GM12892 (cell line): ENCODE measurements at regions not wholly inside any gene's neighbourhood (a gene's known extent, or its start where the extent isn't known, plus 50 kb on each side); places are given as distances from the start of the nearest gene placed in this dataset.

Experiments used
- DNase-seq: peaks from one replicate; pipeline ENCODE4 v3.0.0; 2011; ENCODE audit not compliant: insufficient read length
- FAIRE-seq: peaks from 2 replicates; lab custom pipeline; 2011; peaks lifted over from hg19 to GRCh38; lab: Jason Lieb, UNC
- POLR2A ChIP-seq: IDR thresholded peaks from 2 replicates; pipeline ENCODE4 v1.6.1; 2011; ENCODE audit warnings: low read depth, low read length, control low read depth
- POLR2AphosphoS5 ChIP-seq: IDR thresholded peaks from 2 replicates; pipeline ENCODE4 v1.6.1; 2011; ENCODE audit warnings: low read depth, low read length, control low read depth
- TAF1 ChIP-seq: IDR thresholded peaks from 2 replicates; pipeline ENCODE4 v1.6.1; 2011; ENCODE audit warnings: low read depth, mild to moderate bottlenecking, control low read depth, low read length, borderline replicate concordance

- FAIRE-seq (no peak), DNase-seq (no peak)
- TF ChIP-seq TAF1 (no peak), POLR2AphosphoS5 (no peak), POLR2A (no peak)
Observed at GRCh38 chr7:47647181-47647917, 65.4 kb upstream of the TNS3 start.

GRCh38 chr7:47643716-47644400 is 61.9 kb upstream of the TNS3 start:
- TF ChIP-seq POLR2AphosphoS5 = no peak
- no peak for TF ChIP-seq POLR2A
- no peak for TF ChIP-seq TAF1
- no peak for DNase-seq
- FAIRE-seq = no peak

- no peak for FAIRE-seq
- TF ChIP-seq POLR2A (no peak), POLR2AphosphoS5 (no peak), TAF1 (no peak)
- DNase-seq = no peak
Observed at GRCh38 chr7:47640265-47640664, 58.4 kb upstream of the TNS3 start.

- no peak for TF ChIP-seq POLR2AphosphoS5
- TF ChIP-seq TAF1 = no peak
- no peak for TF ChIP-seq POLR2A
- FAIRE-seq (no peak), DNase-seq (no peak)
Observed at GRCh38 chr7:47639495-47640110, 57.7 kb upstream of the TNS3 start.

GRCh38 chr7:47638679-47639315 is 56.9 kb upstream of the TNS3 start:
- TF ChIP-seq POLR2AphosphoS5 (no peak), TAF1 (no peak), POLR2A (no peak)
- DNase-seq = no peak
- no peak for FAIRE-seq

- FAIRE-seq = no peak
- no peak for DNase-seq
- no peak for TF ChIP-seq POLR2A
- no peak for TF ChIP-seq TAF1
- no peak for TF ChIP-seq POLR2AphosphoS5
Observed at GRCh38 chr7:47636433-47637175, 54.7 kb upstream of the TNS3 start.

GRCh38 chr7:47636081-47636432 is 54.1 kb upstream of the TNS3 start:
- no peak for DNase-seq
- no peak for FAIRE-seq
- TF ChIP-seq TAF1 (no peak), POLR2AphosphoS5 (no peak), POLR2A (no peak)

GRCh38 chr7:47635091-47636080 is 53.5 kb upstream of the TNS3 start:
- FAIRE-seq = no peak
- TF ChIP-seq TAF1 (no peak), POLR2AphosphoS5 (no peak), POLR2A (no peak)
- no peak for DNase-seq

- FAIRE-seq (no peak), DNase-seq (no peak)
- TF ChIP-seq POLR2AphosphoS5 (no peak), TAF1 (no peak), POLR2A (no peak)
Observed at GRCh38 chr7:47634273-47634672, 52.4 kb upstream of the TNS3 start.

GRCh38 chr7:47633134-47633533 is 51.2 kb upstream of the TNS3 start:
- no peak for DNase-seq
- TF ChIP-seq TAF1 = no peak
- no peak for TF ChIP-seq POLR2A
- TF ChIP-seq POLR2AphosphoS5 = no peak
- FAIRE-seq = no peak
